ENCODE measurements at regions not wholly inside any gene's neighbourhood (a gene's known extent, or its start where the extent isn't known, plus 50 kb on each side); places are given as distances from the start of the nearest gene placed in this dataset.

GRCh38 chr1:217096200-217096599, 373.0 kb upstream of the ESRRG start:
- H2AFZ ChIP-seq (ENCODE audit: low read length): no peak overlapping the region
- H3F3A ChIP-seq (ENCODE audit: low read depth): no peaks in the 10 kb centered on the region
- TF ChIP-seq CTCF (conservative IDR thresholded peaks at IDR 0.05; ENCODE audit: low read length): no peak
- TF ChIP-seq EZH2phosphoT487 (IDR thresholded peaks at IDR 0.05; ENCODE audit: borderline replicate concordance): no peak

GRCh38 chr1:217095050-217095622, 371.9 kb upstream of the ESRRG start:
- Histone ChIP-seq H3K9me2 (replicated peaks; ENCODE audit: low read depth, low read length) (no peaks in the 10 kb centered on the region), H3K4me1 (ENCODE audit: insufficient read depth, low read length, poor library complexity, severe bottlenecking) (no peaks in the 10 kb centered on the region), H3K79me2 (ENCODE audit: insufficient read depth, low read length) (no peaks in the 10 kb centered on the region), H4K20me1 (ENCODE audit: insufficient read depth, low read length, poor library complexity, severe bottlenecking) (no peaks in the 10 kb centered on the region), H3K27me3 (ENCODE audit: insufficient read depth, low read length, poor library complexity, severe bottlenecking) (no peaks in the 10 kb centered on the region), H3K9me3 (ENCODE audit: insufficient read depth, low read depth, low read length) (0 out of 2 replicates have a peak, but pooled peaks cover 4% of the 10 kb centered on the region), H2AFZ (ENCODE audit: low read length) (no peak overlapping the region), H3K4me2 (ENCODE audit: low read depth, low read length, poor library complexity, severe bottlenecking) (no peak overlapping the region), H3K9ac (ENCODE audit: low read depth, low read length, poor library complexity, severe bottlenecking) (no peak overlapping the region), H3K4me3 (ENCODE audit: low read length, poor library complexity, severe bottlenecking) (no peak overlapping the region), H3K36me3 (ENCODE audit: insufficient read depth, low read length) (no peaks in the 10 kb centered on the region), H3F3A (ENCODE audit: low read depth) (no peaks in the 10 kb centered on the region)
- TF ChIP-seq CTCF (conservative IDR thresholded peaks at IDR 0.05; ENCODE audit: low read length) (no peak), EZH2phosphoT487 (IDR thresholded peaks at IDR 0.05; ENCODE audit: borderline replicate concordance) (no peak)

More at GRCh38 chr1:217096200-217096599, 373.0 kb upstream of the ESRRG start:
- H3K36me3 ChIP-seq (ENCODE audit: insufficient read depth, low read length): no peaks in the 10 kb centered on the region
- H3K9me2 ChIP-seq (replicated peaks; ENCODE audit: low read depth, low read length): no peaks in the 10 kb centered on the region
- H3K4me1 ChIP-seq (ENCODE audit: insufficient read depth, low read length, poor library complexity, severe bottlenecking): no peaks in the 10 kb centered on the region
- H3K79me2 ChIP-seq (ENCODE audit: insufficient read depth, low read length): no peaks in the 10 kb centered on the region
- no peak overlapping the region for H3K4me2 ChIP-seq (ENCODE audit: low read depth, low read length, poor library complexity, severe bottlenecking)
- H3K9me3 ChIP-seq (ENCODE audit: insufficient read depth, low read depth, low read length): 0 out of 2 replicates have a peak, but pooled peaks cover 4% of the 10 kb centered on the region
- no peaks in the 10 kb centered on the region for H3K27me3 ChIP-seq (ENCODE audit: insufficient read depth, low read length, poor library complexity, severe bottlenecking)
- no peak overlapping the region for H3K4me3 ChIP-seq (ENCODE audit: low read length, poor library complexity, severe bottlenecking)
- no peaks in the 10 kb centered on the region for H4K20me1 ChIP-seq (ENCODE audit: insufficient read depth, low read length, poor library complexity, severe bottlenecking)
- no peak overlapping the region for H3K9ac ChIP-seq (ENCODE audit: low read depth, low read length, poor library complexity, severe bottlenecking)

GRCh38 chr1:217091561-217091960, 368.3 kb upstream of the ESRRG start:
- Histone ChIP-seq H2AFZ (ENCODE audit: low read length) (no peak overlapping the region), H3K36me3 (ENCODE audit: insufficient read depth, low read length) (no peaks in the 10 kb centered on the region), H3K9ac (ENCODE audit: low read depth, low read length, poor library complexity, severe bottlenecking) (no peak overlapping the region), H3K79me2 (ENCODE audit: insufficient read depth, low read length) (no peaks in the 10 kb centered on the region), H4K20me1 (ENCODE audit: insufficient read depth, low read length, poor library complexity, severe bottlenecking) (no peaks in the 10 kb centered on the region), H3K27me3 (ENCODE audit: insufficient read depth, low read length, poor library complexity, severe bottlenecking) (no peaks in the 10 kb centered on the region), H3K4me1 (ENCODE audit: insufficient read depth, low read length, poor library complexity, severe bottlenecking) (no peaks in the 10 kb centered on the region), H3K9me2 (replicated peaks; ENCODE audit: low read depth, low read length) (no peaks in the 10 kb centered on the region), H3K4me3 (ENCODE audit: low read length, poor library complexity, severe bottlenecking) (no peak overlapping the region), H3K9me3 (ENCODE audit: insufficient read depth, low read depth, low read length) (no peaks in the 10 kb centered on the region), H3K4me2 (ENCODE audit: low read depth, low read length, poor library complexity, severe bottlenecking) (no peak overlapping the region), H3F3A (ENCODE audit: low read depth) (no peaks in the 10 kb centered on the region)
- TF ChIP-seq EZH2phosphoT487 (IDR thresholded peaks at IDR 0.05; ENCODE audit: borderline replicate concordance) (no peak), CTCF (conservative IDR thresholded peaks at IDR 0.05; ENCODE audit: low read length) (no peak)

All from Loucy (cell line).